H9 (cell line): ENCODE measurements at regions not wholly inside any gene's neighbourhood (a gene's known extent, or its start where the extent isn't known, plus 50 kb on each side); places are given as distances from the start of the nearest gene placed in this dataset.

Experiments used
- DNase-seq: peaks from one replicate; pipeline ENCODE4 v3.0.0-alpha.2; 2017
- H2AFZ ChIP-seq: one replicate; pipeline ENCODE4 v1.6.1; 2013; ENCODE audit warnings: mild to moderate bottlenecking, low read length, control low read depth, moderate library complexity
- H2AK5ac ChIP-seq: 2 replicates; pipeline ENCODE4 v1.6.1; 2013; ENCODE audit warnings: low read length, control low read depth, mixed read lengths; ENCODE audit not compliant: insufficient read length
- H2BK120ac ChIP-seq: one replicate; pipeline ENCODE4 v1.6.1; 2013; ENCODE audit warnings: low read depth, mild to moderate bottlenecking, low read length, control low read depth, inconsistent platforms; ENCODE audit not compliant: poor library complexity, severe bottlenecking
- H2BK12ac ChIP-seq: 2 replicates; pipeline ENCODE4 v1.6.1; 2013; ENCODE audit warnings: low read length, control low read depth, mixed read lengths, low read depth; ENCODE audit not compliant: insufficient read length
- H2BK15ac ChIP-seq: 2 replicates; pipeline ENCODE4 v1.6.1; 2013; ENCODE audit warnings: low read depth, low read length, control low read depth
- H2BK20ac ChIP-seq: one replicate; pipeline ENCODE4 v1.6.1; 2013; ENCODE audit warnings: low read depth, mild to moderate bottlenecking, low read length, control low read depth, inconsistent platforms; ENCODE audit not compliant: poor library complexity, severe bottlenecking
- H2BK5ac ChIP-seq: 2 replicates; pipeline ENCODE4 v1.6.1; 2013; ENCODE audit warnings: low read length, control low read depth, mixed read lengths; ENCODE audit not compliant: insufficient read length
- H3K14ac ChIP-seq: 2 replicates; pipeline ENCODE4 v1.6.1; 2013; ENCODE audit warnings: low read length, control low read depth; ENCODE audit not compliant: insufficient read depth
- H3K18ac ChIP-seq: 2 replicates; pipeline ENCODE4 v1.6.1; 2013; ENCODE audit warnings: low read depth, mild to moderate bottlenecking, mixed read lengths, low read length, control low read depth; ENCODE audit not compliant: insufficient read length
- H3K23ac ChIP-seq: 2 replicates; pipeline ENCODE4 v1.6.1; 2013; ENCODE audit warnings: low read length, control low read depth, mixed read lengths, low read depth; ENCODE audit not compliant: insufficient read length
- H3K23me2 ChIP-seq: 2 replicates; pipeline ENCODE4 v1.6.1; 2013; ENCODE audit warnings: low read depth, mild to moderate bottlenecking, mixed read lengths, low read length, control low read depth; ENCODE audit not compliant: insufficient read length, poor library complexity, severe bottlenecking
- H3K27ac ChIP-seq: 2 replicates; pipeline ENCODE4 v1.5.1; 2013; ENCODE audit warnings: low read length, control low read depth, mixed read lengths, low read depth; ENCODE audit not compliant: insufficient read length
- H3K27me3 ChIP-seq: 2 replicates; pipeline ENCODE4 v1.6.1; 2013; ENCODE audit warnings: low read length, control low read depth, inconsistent platforms; ENCODE audit not compliant: insufficient read depth
- H3K4ac ChIP-seq: 2 replicates; pipeline ENCODE4 v1.6.1; 2013; ENCODE audit warnings: low read depth, mild to moderate bottlenecking, control low read depth, inconsistent platforms, low read length, moderate library complexity
- H3K4me1 ChIP-seq: 2 replicates; pipeline ENCODE4 v1.6.1; 2013; ENCODE audit warnings: low read length, control low read depth, inconsistent platforms; ENCODE audit not compliant: insufficient read depth
- H3K4me2 ChIP-seq: 2 replicates; pipeline ENCODE4 v1.6.1; 2013; ENCODE audit warnings: low read length, control low read depth, mixed read lengths; ENCODE audit not compliant: insufficient read length, insufficient read depth
- H3K56ac ChIP-seq: 2 replicates; pipeline ENCODE4 v1.6.1; 2013; ENCODE audit warnings: low read depth, mild to moderate bottlenecking, mixed read lengths, low read length, control low read depth; ENCODE audit not compliant: insufficient read length
- H3K79me1 ChIP-seq: 2 replicates; pipeline ENCODE4 v1.6.1; 2013; ENCODE audit warnings: low read depth, mild to moderate bottlenecking, moderate library complexity, low read length, control low read depth, inconsistent platforms; ENCODE audit not compliant: insufficient read depth, poor library complexity, severe bottlenecking
- H3K79me2 ChIP-seq: 2 replicates; pipeline ENCODE4 v1.6.1; 2013; ENCODE audit warnings: low read length, control low read depth, inconsistent platforms; ENCODE audit not compliant: insufficient read depth
- H3K9ac ChIP-seq: 2 replicates; pipeline ENCODE4 v1.6.1; 2013; ENCODE audit warnings: low read length, control low read depth, mixed read lengths; ENCODE audit not compliant: insufficient read length; ENCODE audit errors: extremely low read depth
- H3K9me3 ChIP-seq: one replicate; pipeline ENCODE4 v1.6.1; 2013; ENCODE audit warnings: low read depth, low read length, inconsistent platforms; ENCODE audit not compliant: control insufficient read depth
- H3T11ph ChIP-seq: one replicate; pipeline ENCODE4 v1.6.1; 2013; ENCODE audit warnings: mild to moderate bottlenecking, low read length, control low read depth, inconsistent platforms
- H4K20me1 ChIP-seq: one replicate; pipeline ENCODE4 v1.6.1; 2013; ENCODE audit not compliant: control insufficient read depth, insufficient read length, insufficient read depth
- H4K5ac ChIP-seq: 2 replicates; pipeline ENCODE4 v1.6.1; 2013; ENCODE audit warnings: low read depth, mild to moderate bottlenecking, mixed read lengths, low read length, control low read depth; ENCODE audit not compliant: insufficient read length
- H4K8ac ChIP-seq: replicated peaks from 2 replicates; pipeline ENCODE4 v1.6.1; 2013; ENCODE audit warnings: low read length, control low read depth, mixed read lengths, low read depth; ENCODE audit not compliant: insufficient read length
- H4K91ac ChIP-seq: 2 replicates; pipeline ENCODE4 v1.6.1; 2013; ENCODE audit warnings: low read depth, mild to moderate bottlenecking, moderate library complexity, mixed read lengths, low read length, control low read depth; ENCODE audit not compliant: insufficient read length
- H3K27ac Mint-ChIP-seq, 3 experiments: 2 replicates in 2 of 3; 3 replicates in 1 of 3; pipeline ENCODE4 v1.8.0; 2020 to 2021; ENCODE audit warnings: mixed read lengths in 3 of 3, mild to moderate bottlenecking in 1 of 3, moderate library complexity in 1 of 3
- H3K27me3 Mint-ChIP-seq: 2 replicates; pipeline ENCODE4 v1.8.0; 2021; ENCODE audit warnings: low read depth, mild to moderate bottlenecking, moderate library complexity, mixed read lengths
- H3K36me3 Mint-ChIP-seq, 3 experiments: 2 replicates in 2 of 3; 3 replicates in 1 of 3; pipeline ENCODE4 v1.8.0; 2020 to 2021; ENCODE audit warnings: low read depth in 3 of 3, mixed read lengths in 3 of 3; ENCODE audit not compliant: insufficient read depth in 1 of 3
- H3K4me1 Mint-ChIP-seq, 2 experiments: 2 replicates each; pipeline ENCODE4 v1.8.0; 2020; ENCODE audit warnings: mixed read lengths in 2 of 2
- H3K4me3 Mint-ChIP-seq, 2 experiments: 2 replicates in 1 of 2; 3 replicates in 1 of 2; pipeline ENCODE4 v1.8.0; 2020 to 2021; ENCODE audit warnings: mild to moderate bottlenecking in 2 of 2, mixed read lengths in 2 of 2, moderate library complexity in 1 of 2
- H3K9me3 Mint-ChIP-seq, 2 experiments: 2 replicates in 1 of 2; 3 replicates in 1 of 2; pipeline ENCODE4 v1.8.0; 2020; ENCODE audit warnings: mild to moderate bottlenecking in 2 of 2, mixed read lengths in 2 of 2, moderate library complexity in 1 of 2
- WGBS: extraction: QIAGEN DNeasy Blood & Tissue Kit; methylation state at CpG from one replicate; pipeline ENCODE4 v1.1.7; 2013; ENCODE audit warnings: missing lambda C conversion rate, low lambda C conversion rate, mixed read lengths; ENCODE audit not compliant: insufficient read length; ENCODE audit errors: extremely low coverage; 5-methylcytosine and 5-hydroxymethylcytosine counted together
- TF ChIP-seq, protein P1 (sequence below): fragments of 200-600 bp; sonication (generic); conservative IDR thresholded peaks from 3 replicates; pipeline ENCODE4 v1.8.0; 2021; ENCODE audit warnings: antibody characterized with exemption, mild to moderate bottlenecking

DNA sequence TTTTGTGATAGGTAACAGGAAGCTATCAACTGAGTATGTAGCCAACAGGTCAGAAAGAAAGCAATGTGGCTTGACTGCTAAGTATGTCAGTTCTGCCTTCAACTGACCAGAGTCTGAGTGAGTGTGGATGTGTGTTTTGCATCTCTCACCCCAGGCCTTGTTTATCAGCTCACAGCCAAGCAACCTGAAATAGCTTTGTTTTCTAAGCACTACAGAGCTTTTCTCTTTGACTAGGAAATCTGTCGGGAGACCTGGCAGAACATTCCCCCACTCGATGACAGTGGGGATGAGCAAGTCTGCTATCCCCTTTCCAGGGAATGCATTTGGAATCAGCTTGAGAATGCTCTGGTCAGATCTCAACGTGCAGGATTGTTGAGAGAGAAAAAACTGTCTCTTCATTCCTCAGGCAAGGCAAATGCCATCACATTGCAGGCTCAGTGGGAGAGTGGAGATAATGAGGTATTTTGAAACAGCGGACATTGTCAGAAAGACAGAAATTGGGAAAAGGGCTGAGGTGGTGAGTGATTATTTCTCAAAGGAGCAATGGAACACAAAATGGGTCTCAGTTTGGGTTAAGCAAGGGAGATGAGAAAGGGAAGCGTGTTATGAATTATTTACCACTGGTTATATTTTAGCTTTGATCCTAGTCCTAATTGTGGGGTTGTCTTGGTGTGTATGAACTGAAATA, 233.8 kb upstream of the PIK3C3 start:
- no peaks in the 10 kb centered on the region for H4K20me1 ChIP-seq
- no peak overlapping the region for H2BK20ac ChIP-seq
- no peaks in the 10 kb centered on the region for H3K9me3 ChIP-seq
- no peak overlapping the region for H3K9ac ChIP-seq
- no peaks in the 10 kb centered on the region for H3K27me3 ChIP-seq
- H2AFZ ChIP-seq = peak overlapping the region; percentile 91
- no peak overlapping the region for H3K18ac ChIP-seq
- H3K4me1 ChIP-seq = peaks cover 4% of the 10 kb centered on the region; the same call in 1 of the 2 replicates
- no peak overlapping the region for H3T11ph ChIP-seq
- H2AK5ac ChIP-seq = no peak overlapping the region
- H3K23ac ChIP-seq = no peak overlapping the region
- no peak overlapping the region for H2BK5ac ChIP-seq
- Mint-ChIP-seq H3K36me3 (no peaks in the 10 kb centered on the region), H3K4me3 (no peak overlapping the region), H3K27me3 (no peaks in the 10 kb centered on the region), H3K9me3 (no peaks in the 10 kb centered on the region), H3K4me1 (peaks cover 3 to 4% of the 10 kb centered on the region in 2 experiments), H3K27ac (peak overlapping the region in 2 of 3 experiments; percentile 1 to 25; a peak in 1 of 7 replicates)
- TF ChIP-seq, protein P1, sequence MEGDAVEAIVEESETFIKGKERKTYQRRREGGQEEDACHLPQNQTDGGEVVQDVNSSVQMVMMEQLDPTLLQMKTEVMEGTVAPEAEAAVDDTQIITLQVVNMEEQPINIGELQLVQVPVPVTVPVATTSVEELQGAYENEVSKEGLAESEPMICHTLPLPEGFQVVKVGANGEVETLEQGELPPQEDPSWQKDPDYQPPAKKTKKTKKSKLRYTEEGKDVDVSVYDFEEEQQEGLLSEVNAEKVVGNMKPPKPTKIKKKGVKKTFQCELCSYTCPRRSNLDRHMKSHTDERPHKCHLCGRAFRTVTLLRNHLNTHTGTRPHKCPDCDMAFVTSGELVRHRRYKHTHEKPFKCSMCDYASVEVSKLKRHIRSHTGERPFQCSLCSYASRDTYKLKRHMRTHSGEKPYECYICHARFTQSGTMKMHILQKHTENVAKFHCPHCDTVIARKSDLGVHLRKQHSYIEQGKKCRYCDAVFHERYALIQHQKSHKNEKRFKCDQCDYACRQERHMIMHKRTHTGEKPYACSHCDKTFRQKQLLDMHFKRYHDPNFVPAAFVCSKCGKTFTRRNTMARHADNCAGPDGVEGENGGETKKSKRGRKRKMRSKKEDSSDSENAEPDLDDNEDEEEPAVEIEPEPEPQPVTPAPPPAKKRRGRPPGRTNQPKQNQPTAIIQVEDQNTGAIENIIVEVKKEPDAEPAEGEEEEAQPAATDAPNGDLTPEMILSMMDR = no peak
- no peak for DNase-seq
- H3K56ac ChIP-seq = no peak overlapping the region
- H3K79me2 ChIP-seq = no peaks in the 10 kb centered on the region
- no peaks in the 10 kb centered on the region for H3K23me2 ChIP-seq
- H3K4ac ChIP-seq = no peak overlapping the region
- no peak overlapping the region for H4K91ac ChIP-seq
- H3K79me1 ChIP-seq = no peaks in the 10 kb centered on the region
- WGBS = no CpG with 5 or more reads among the region's 5 CpGs
- no peak overlapping the region for H2BK120ac ChIP-seq
- no peak overlapping the region for H3K14ac ChIP-seq
- H3K4me2 ChIP-seq = no peak overlapping the region
- no peak overlapping the region; the same call in 1 of the 2 replicates for H2BK15ac ChIP-seq
- no peak overlapping the region for H4K8ac ChIP-seq
- no peak overlapping the region for H4K5ac ChIP-seq
- no peak overlapping the region for H3K27ac ChIP-seq
- no peak overlapping the region for H2BK12ac ChIP-seq
